Kidney (tissue), 13 donors: ENCODE measurements at regions not wholly inside any gene's neighbourhood (a gene's known extent, or its start where the extent isn't known, plus 50 kb on each side); places are given as distances from the start of the nearest gene placed in this dataset.
A peak's percentile ranks its signal among the peaks of the same experiment; 100 is the strongest.

Experiments used
- DNase-seq, 5 donors: peaks; one replicate each; pipeline ENCODE4 v3.0.0-alpha.2; 2013 to 2020
- FAIRE-seq: peaks from 2 replicates; lab custom pipeline; 2012; peaks lifted over from hg19 to GRCh38; lab: Jason Lieb, UNC
- H3K27ac ChIP-seq, 2 donors: one replicate each; pipeline ENCODE4 v1.7.0; 2013; ENCODE audit warnings: low read depth in 2 of 2, low read length in 2 of 2, inconsistent platforms in 1 of 2
- H3K27me3 ChIP-seq: one replicate; pipeline ENCODE4 v1.7.1; 2013; ENCODE audit warnings: low read length, inconsistent platforms; ENCODE audit not compliant: control insufficient read depth, insufficient read depth
- H3K36me3 ChIP-seq, 3 donors: one replicate each; pipeline versions ENCODE4 v1.7.0 to v1.7.1; 2013; ENCODE audit warnings: low read length in 3 of 3, control low read depth in 1 of 3, inconsistent platforms in 1 of 3; ENCODE audit not compliant: insufficient read depth in 3 of 3, control insufficient read depth in 2 of 3
- H3K4me1 ChIP-seq, 3 donors: one replicate each; pipeline versions ENCODE4 v1.7.0 to v1.7.1; 2013; ENCODE audit warnings: low read length in 3 of 3, inconsistent platforms in 1 of 3, low read depth in 1 of 3; ENCODE audit not compliant: control insufficient read depth in 2 of 3, insufficient read depth in 2 of 3
- H3K4me3 ChIP-seq, 3 donors: one replicate each; pipeline versions ENCODE4 v1.7.0 to v1.8.1; 2013; ENCODE audit warnings: low read length in 3 of 3, control low read depth in 1 of 3, inconsistent platforms in 1 of 3
- H3K9ac ChIP-seq, 3 donors: one replicate each; pipeline versions ENCODE4 v1.7.0 to v1.7.1; 2013; ENCODE audit warnings: low read length in 3 of 3, control low read depth in 1 of 3, inconsistent platforms in 1 of 3
- H3K9me3 ChIP-seq, 3 donors: one replicate each; pipeline versions ENCODE4 v1.7.0 to v1.7.1; 2013; ENCODE audit warnings: low read length in 3 of 3, control low read depth in 1 of 3, inconsistent platforms in 1 of 3; ENCODE audit not compliant: control insufficient read depth in 2 of 3, insufficient read depth in 1 of 3
- intact Hi-C: fragments of 100-400 bp; cut with DNase I; formaldehyde crosslinking; loops from one replicate; pipeline ENCODE4 v1.11.1; 2022
- TF ChIP-seq, protein P1 (sequence below): IDR thresholded peaks from 3 replicates; pipeline ENCODE4 v1.5.1; 2012; ENCODE audit warnings: mild to moderate bottlenecking, moderate library complexity, borderline replicate concordance; ENCODE audit not compliant: insufficient read depth; ENCODE audit errors: extremely low read depth
- donor health status: control.
- donor health status: control.
- donor health status: control.
- donor health status: control.
- donor health status: control.
- donor health status: DM: yes; HTN: yes; CAD: no.
- donor health status: Normal renal cell carcinoma (clear cell type).

DNA sequence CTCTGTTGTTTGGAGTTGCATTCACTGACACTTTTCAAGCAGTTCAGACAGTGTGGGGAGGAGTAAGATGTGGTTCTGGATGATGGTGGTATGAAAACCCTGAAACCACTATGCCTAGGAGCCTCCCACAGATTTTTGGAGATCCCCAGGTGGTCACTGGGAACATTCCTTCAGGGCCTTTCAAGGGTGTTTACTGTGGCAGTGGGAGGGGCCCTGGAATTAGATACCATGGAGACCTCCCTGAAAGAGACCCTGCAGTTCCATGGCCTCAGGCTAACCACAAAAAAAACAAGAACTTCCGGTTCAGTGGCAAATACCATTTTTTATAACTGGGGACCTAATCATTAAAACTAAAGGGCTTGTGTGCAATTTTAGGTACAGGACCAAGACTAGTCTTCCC, 79.9 kb downstream of the TMEM100 start:
- H3K27ac ChIP-seq = no peak overlapping the region
- TF ChIP-seq, protein P1, sequence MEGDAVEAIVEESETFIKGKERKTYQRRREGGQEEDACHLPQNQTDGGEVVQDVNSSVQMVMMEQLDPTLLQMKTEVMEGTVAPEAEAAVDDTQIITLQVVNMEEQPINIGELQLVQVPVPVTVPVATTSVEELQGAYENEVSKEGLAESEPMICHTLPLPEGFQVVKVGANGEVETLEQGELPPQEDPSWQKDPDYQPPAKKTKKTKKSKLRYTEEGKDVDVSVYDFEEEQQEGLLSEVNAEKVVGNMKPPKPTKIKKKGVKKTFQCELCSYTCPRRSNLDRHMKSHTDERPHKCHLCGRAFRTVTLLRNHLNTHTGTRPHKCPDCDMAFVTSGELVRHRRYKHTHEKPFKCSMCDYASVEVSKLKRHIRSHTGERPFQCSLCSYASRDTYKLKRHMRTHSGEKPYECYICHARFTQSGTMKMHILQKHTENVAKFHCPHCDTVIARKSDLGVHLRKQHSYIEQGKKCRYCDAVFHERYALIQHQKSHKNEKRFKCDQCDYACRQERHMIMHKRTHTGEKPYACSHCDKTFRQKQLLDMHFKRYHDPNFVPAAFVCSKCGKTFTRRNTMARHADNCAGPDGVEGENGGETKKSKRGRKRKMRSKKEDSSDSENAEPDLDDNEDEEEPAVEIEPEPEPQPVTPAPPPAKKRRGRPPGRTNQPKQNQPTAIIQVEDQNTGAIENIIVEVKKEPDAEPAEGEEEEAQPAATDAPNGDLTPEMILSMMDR = no peak
- no peak overlapping the region for H3K4me3 ChIP-seq
- H3K4me1 ChIP-seq = no peaks in the 10 kb centered on the region
- no peak overlapping the region for H3K9ac ChIP-seq
- H3K27me3 ChIP-seq = no peaks in the 10 kb centered on the region
- no peak for FAIRE-seq
- no peaks in the 10 kb centered on the region for H3K36me3 ChIP-seq
- DNase-seq = peak in 2 of 5 donors; percentile 20 to 28
- no peaks in the 10 kb centered on the region for H3K9me3 ChIP-seq
- intact Hi-C loops = no loop called here

DNA sequence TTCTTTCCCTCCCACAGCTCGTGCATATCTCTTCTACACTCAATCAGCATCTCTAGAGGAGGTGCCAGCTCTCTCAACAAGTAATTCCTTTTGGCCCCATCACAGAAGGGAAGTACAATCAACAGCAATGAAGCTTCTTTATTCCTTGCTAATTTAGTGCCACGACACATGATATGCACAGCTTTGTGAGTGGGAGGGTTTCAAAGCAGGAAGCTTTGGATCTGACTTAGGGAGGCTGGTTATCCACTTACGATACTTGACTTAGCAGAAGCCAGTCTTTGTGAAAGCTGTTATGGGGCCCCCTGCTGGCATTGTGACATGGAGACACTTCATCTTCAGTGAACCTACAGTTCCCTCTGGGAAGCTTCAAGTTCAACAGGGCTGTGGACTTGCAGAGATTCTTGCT, 81.0 kb downstream of the TMEM100 start:
- Histone ChIP-seq H3K27me3 (no peaks in the 10 kb centered on the region), H3K9me3 (no peaks in the 10 kb centered on the region), H3K27ac (no peak overlapping the region), H3K9ac (no peak overlapping the region), H3K4me1 (no peaks in the 10 kb centered on the region), H3K36me3 (no peaks in the 10 kb centered on the region), H3K4me3 (no peak overlapping the region)
- TF ChIP-seq, protein P1 = peak; percentile 52
- FAIRE-seq (no peak), DNase-seq (peak in 4 of 5 donors; percentile 92 to 97 (median 94))
- intact Hi-C loops = no loop called here

DNA sequence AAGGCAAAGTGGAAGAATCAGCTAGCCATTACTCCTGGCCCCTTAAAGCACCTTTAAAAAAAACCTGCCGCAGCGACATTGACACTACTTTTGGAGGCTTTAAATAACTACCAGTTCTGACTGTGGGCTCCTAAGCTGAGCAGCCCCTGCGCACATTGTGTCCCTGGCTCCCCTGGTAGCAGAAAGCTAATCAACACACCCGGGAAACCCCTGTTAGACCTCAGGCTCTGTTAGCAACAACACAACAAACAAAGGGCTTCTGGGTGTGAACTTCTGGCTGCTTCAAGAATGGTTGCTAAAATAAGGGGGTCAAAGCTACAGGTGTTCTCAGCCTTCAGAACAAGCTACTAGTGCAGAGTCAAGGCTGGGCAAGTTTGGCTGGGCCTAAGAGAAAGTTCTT, 83.6 kb downstream of the TMEM100 start:
- no peaks in the 10 kb centered on the region for H3K9me3 ChIP-seq
- H3K27me3 ChIP-seq = no peaks in the 10 kb centered on the region
- no peak overlapping the region for H3K27ac ChIP-seq
- no peaks in the 10 kb centered on the region for H3K36me3 ChIP-seq
- H3K4me3 ChIP-seq = no peak overlapping the region
- intact Hi-C loops = no loop called here
- H3K9ac ChIP-seq = no peak overlapping the region
- TF ChIP-seq, protein P1 = no peak
- DNase-seq (no peak), FAIRE-seq (no peak)
- H3K4me1 ChIP-seq = peaks cover 0 to 7% (median 5%) of the 10 kb centered on the region in 3 donors
